Right hindlimb (tissue), 1 donor: ENCODE measurements at regions not wholly inside any gene's neighbourhood (a gene's known extent, or its start where the extent isn't known, plus 50 kb on each side); places are given as distances from the start of the nearest gene placed in this dataset.
A peak's percentile ranks its signal among the peaks of the same experiment; 100 is the strongest.

Source experiments
- DNase-seq: peaks from one replicate; pipeline ENCODE4 v3.0.0-alpha.2; 2018

- no peak for DNase-seq
Observed at GRCh38 chr7:47145186-47145725, 436.7 kb downstream of the TNS3 start.

GRCh38 chr7:47143339-47143738 is 438.6 kb downstream of the TNS3 start:
- no peak for DNase-seq

GRCh38 chr7:47142867-47143175 is 439.1 kb downstream of the TNS3 start:
- no peak for DNase-seq

GRCh38 chr7:47142169-47142866 is 439.6 kb downstream of the TNS3 start:
- DNase-seq, result no peak

- no peak for DNase-seq
Observed at GRCh38 chr7:47132471-47132870, 449.4 kb downstream of the TNS3 start.

GRCh38 chr7:47128700-47129099 is 453.2 kb downstream of the TNS3 start:
- DNase-seq, result no peak

GRCh38 chr7:47125529-47125928 is 456.4 kb downstream of the TNS3 start:
- no peak for DNase-seq

GRCh38 chr7:47119261-47119865 is 462.5 kb downstream of the TNS3 start:
- no peak for DNase-seq

- no peak for DNase-seq
Observed at GRCh38 chr7:47104206-47104549, 477.7 kb downstream of the TNS3 start.

GRCh38 chr7:47103498-47104205 is 478.3 kb downstream of the TNS3 start:
- no peak for DNase-seq

- DNase-seq, result no peak
Observed at GRCh38 chr7:47102331-47102841, 479.5 kb downstream of the TNS3 start.

- DNase-seq, result no peak
Observed at GRCh38 chr7:47100817-47101435, 481.0 kb downstream of the TNS3 start.

GRCh38 chr7:47100148-47100816 is 481.6 kb downstream of the TNS3 start:
- no peak for DNase-seq

- DNase-seq, result no peak
Observed at GRCh38 chr7:47097431-47097830, 484.5 kb downstream of the TNS3 start.

- peak; percentile 48 for DNase-seq
Observed at GRCh38 chr7:47095946-47096345, 486.0 kb downstream of the TNS3 start.

GRCh38 chr7:47094462-47094861 is 487.4 kb downstream of the TNS3 start:
- DNase-seq, result no peak

- DNase-seq, result no peak
Observed at GRCh38 chr7:47093320-47094234, 488.3 kb downstream of the TNS3 start.

GRCh38 chr7:47092336-47092735 is 489.6 kb downstream of the TNS3 start:
- DNase-seq, result no peak

- no peak for DNase-seq
Observed at GRCh38 chr7:47091141-47091540, 490.8 kb downstream of the TNS3 start.

GRCh38 chr7:47089461-47089860 is 492.4 kb downstream of the TNS3 start:
- DNase-seq, result no peak

- no peak for DNase-seq
Observed at GRCh38 chr7:47089068-47089417, 492.9 kb downstream of the TNS3 start.
